ENCODE measurements at regions not wholly inside any gene's neighbourhood (a gene's known extent, or its start where the extent isn't known, plus 50 kb on each side); places are given as distances from the start of the nearest gene placed in this dataset.

GRCh38 chr3:53978386-53978785, 86.7 kb upstream of the SELENOK start:
- H3K27ac ChIP-seq, result no peak overlapping the region
- intact Hi-C loops (cut with DNase I), result no loop called here
- no peaks in the 10 kb centered on the region for H3K27me3 ChIP-seq (ENCODE audit: low read depth)
- H3K4me1 ChIP-seq, result no peaks in the 10 kb centered on the region
- TF ChIP-seq, protein P1, sequence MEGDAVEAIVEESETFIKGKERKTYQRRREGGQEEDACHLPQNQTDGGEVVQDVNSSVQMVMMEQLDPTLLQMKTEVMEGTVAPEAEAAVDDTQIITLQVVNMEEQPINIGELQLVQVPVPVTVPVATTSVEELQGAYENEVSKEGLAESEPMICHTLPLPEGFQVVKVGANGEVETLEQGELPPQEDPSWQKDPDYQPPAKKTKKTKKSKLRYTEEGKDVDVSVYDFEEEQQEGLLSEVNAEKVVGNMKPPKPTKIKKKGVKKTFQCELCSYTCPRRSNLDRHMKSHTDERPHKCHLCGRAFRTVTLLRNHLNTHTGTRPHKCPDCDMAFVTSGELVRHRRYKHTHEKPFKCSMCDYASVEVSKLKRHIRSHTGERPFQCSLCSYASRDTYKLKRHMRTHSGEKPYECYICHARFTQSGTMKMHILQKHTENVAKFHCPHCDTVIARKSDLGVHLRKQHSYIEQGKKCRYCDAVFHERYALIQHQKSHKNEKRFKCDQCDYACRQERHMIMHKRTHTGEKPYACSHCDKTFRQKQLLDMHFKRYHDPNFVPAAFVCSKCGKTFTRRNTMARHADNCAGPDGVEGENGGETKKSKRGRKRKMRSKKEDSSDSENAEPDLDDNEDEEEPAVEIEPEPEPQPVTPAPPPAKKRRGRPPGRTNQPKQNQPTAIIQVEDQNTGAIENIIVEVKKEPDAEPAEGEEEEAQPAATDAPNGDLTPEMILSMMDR (IDR thresholded peaks at IDR 0.05), result no peak
- no peak for DNase-seq
- no peaks in the 10 kb centered on the region for H3K9me3 ChIP-seq
- ATAC-seq, result no peak
- no peak overlapping the region for H3K4me3 ChIP-seq
- H3K36me3 ChIP-seq, result no peaks in the 10 kb centered on the region

DNA sequence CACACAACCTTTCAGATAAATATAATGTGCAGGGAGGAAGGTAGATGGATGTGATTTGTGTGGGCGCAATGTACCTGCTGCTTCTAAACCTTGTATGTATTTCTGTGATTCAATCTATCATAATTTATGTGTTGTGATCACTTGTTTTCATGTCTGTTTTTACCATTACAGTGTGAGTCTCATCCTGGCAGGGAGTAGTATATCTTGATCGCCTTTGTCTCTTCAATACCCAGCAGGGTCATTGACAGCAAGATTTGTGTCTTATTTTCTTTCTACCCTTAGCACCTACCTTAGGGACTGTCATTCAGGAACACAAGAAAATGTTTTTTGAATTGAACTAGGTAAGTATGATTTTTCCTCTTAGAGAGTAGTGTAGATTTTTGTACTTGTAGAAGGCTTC, 83.7 kb upstream of the SELENOK start:
- no peak overlapping the region for H3K27ac ChIP-seq
- H3K4me3 ChIP-seq, result no peak overlapping the region
- H3K36me3 ChIP-seq, result no peaks in the 10 kb centered on the region
- no peaks in the 10 kb centered on the region for H3K27me3 ChIP-seq (ENCODE audit: low read depth)
- peaks cover 7% of the 10 kb centered on the region for H3K9me3 ChIP-seq
- TF ChIP-seq, protein P1 (IDR thresholded peaks at IDR 0.05), result no peak
- DNase-seq (no peak), ATAC-seq (no peak)
- intact Hi-C loops (cut with DNase I), result no loop called here
- H3K4me1 ChIP-seq, result no peaks in the 10 kb centered on the region

GRCh38 chr3:53974324-53974723, 82.7 kb upstream of the SELENOK start:
- Histone ChIP-seq H3K27me3 (ENCODE audit: low read depth) (no peaks in the 10 kb centered on the region), H3K4me3 (no peak overlapping the region), H3K9me3 (peaks cover 7% of the 10 kb centered on the region), H3K36me3 (no peaks in the 10 kb centered on the region), H3K27ac (no peak overlapping the region), H3K4me1 (no peaks in the 10 kb centered on the region)
- DNase-seq (no peak), ATAC-seq (no peak)
- TF ChIP-seq, protein P1 (IDR thresholded peaks at IDR 0.05), result no peak
- intact Hi-C loops (cut with DNase I), result no loop called here

GRCh38 chr3:53973905-53974304, 82.2 kb upstream of the SELENOK start:
- no peaks in the 10 kb centered on the region for H3K4me1 ChIP-seq
- H3K27ac ChIP-seq, result no peak overlapping the region
- intact Hi-C loops (cut with DNase I), result no loop called here
- peaks cover 7% of the 10 kb centered on the region for H3K9me3 ChIP-seq
- no peaks in the 10 kb centered on the region for H3K36me3 ChIP-seq
- TF ChIP-seq, protein P1 (IDR thresholded peaks at IDR 0.05), result no peak
- DNase-seq (no peak), ATAC-seq (no peak)
- H3K4me3 ChIP-seq, result no peak overlapping the region
- no peaks in the 10 kb centered on the region for H3K27me3 ChIP-seq (ENCODE audit: low read depth)

- DNase-seq, result no peak
- Histone ChIP-seq H3K27ac (no peak overlapping the region), H3K4me3 (no peak overlapping the region), H3K36me3 (no peaks in the 10 kb centered on the region), H3K27me3 (ENCODE audit: low read depth) (no peaks in the 10 kb centered on the region), H3K4me1 (no peaks in the 10 kb centered on the region), H3K9me3 (peaks cover 12% of the 10 kb centered on the region)
- no peak for ATAC-seq
- intact Hi-C loops (cut with DNase I), result no loop called here
- TF ChIP-seq, protein P1 (IDR thresholded peaks at IDR 0.05), result no peak
Observed at GRCh38 chr3:53970661-53971060, 79.0 kb upstream of the SELENOK start.

GRCh38 chr3:53969086-53969485, 77.4 kb upstream of the SELENOK start:
- no peaks in the 10 kb centered on the region for H3K27me3 ChIP-seq (ENCODE audit: low read depth)
- intact Hi-C loops (cut with DNase I), result no loop called here
- TF ChIP-seq, protein P1 (IDR thresholded peaks at IDR 0.05), result no peak
- DNase-seq (no peak), ATAC-seq (no peak)
- H3K36me3 ChIP-seq, result no peaks in the 10 kb centered on the region
- H3K4me3 ChIP-seq, result no peak overlapping the region
- H3K9me3 ChIP-seq, result peaks cover 12% of the 10 kb centered on the region
- no peaks in the 10 kb centered on the region for H3K4me1 ChIP-seq
- no peak overlapping the region for H3K27ac ChIP-seq

All from lower lobe of right lung (tissue), 2 donors.